ENCODE measurements at regions not wholly inside any gene's neighbourhood (a gene's known extent, or its start where the extent isn't known, plus 50 kb on each side); places are given as distances from the start of the nearest gene placed in this dataset.

DNA sequence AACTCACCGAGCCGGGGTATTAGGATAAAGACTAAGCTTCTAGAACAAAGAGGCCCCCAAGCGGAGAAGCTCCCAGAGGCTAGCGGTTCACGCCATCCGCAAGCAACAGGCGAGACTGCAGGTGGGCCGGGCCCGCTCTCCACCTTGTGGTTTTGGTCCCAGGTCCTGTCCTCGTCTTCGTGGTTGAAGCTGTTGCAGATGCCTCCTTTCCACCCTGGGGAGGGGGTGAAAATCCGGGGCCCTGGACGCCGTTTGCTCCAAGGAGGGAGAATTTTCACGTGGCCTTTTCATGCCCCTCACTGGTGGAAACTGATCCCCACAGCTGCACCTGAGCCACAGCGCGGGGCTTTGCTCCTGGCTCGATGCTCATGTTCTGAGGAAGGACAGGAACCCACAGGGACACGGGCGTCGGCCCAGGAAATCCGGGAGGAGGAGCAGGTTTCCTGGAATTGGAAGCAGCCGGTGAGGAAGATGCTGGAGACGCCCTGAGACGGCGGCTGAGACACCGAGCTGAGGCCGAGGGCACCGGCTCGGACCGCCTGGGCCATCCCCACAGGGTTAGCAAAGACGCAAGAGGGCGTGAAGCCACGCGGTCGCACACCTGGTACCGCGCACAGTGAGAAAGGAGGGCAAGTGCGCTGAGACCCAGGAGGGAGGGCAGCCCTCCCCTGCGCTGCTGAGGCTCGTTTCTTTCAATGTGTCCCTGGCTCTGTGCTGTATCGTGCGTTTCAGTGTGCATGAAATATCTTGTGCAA is 54.7 kb upstream of the SALL3 start:
- Histone ChIP-seq H3K36me3 (ENCODE audit: low read depth, missing control alignments) (no peaks in the 10 kb centered on the region), H3K27ac (no peak overlapping the region), H3K9me3 (no peaks in the 10 kb centered on the region), H3K27me3 (no peaks in the 10 kb centered on the region), H3K4me3 (peak overlapping the region in 1 of 2 donors; percentile 30), H3K4me1 (no peaks in the 10 kb centered on the region)
- intact Hi-C loops (cut with DNase I; ENCODE audit: low total_unique reads): no loop called here
- 72 to 76% methylated on average over 34 to 43 of the region's 43 CpGs for WGBS, 2 donors
- no peak for DNase-seq
- TF ChIP-seq, protein P1, sequence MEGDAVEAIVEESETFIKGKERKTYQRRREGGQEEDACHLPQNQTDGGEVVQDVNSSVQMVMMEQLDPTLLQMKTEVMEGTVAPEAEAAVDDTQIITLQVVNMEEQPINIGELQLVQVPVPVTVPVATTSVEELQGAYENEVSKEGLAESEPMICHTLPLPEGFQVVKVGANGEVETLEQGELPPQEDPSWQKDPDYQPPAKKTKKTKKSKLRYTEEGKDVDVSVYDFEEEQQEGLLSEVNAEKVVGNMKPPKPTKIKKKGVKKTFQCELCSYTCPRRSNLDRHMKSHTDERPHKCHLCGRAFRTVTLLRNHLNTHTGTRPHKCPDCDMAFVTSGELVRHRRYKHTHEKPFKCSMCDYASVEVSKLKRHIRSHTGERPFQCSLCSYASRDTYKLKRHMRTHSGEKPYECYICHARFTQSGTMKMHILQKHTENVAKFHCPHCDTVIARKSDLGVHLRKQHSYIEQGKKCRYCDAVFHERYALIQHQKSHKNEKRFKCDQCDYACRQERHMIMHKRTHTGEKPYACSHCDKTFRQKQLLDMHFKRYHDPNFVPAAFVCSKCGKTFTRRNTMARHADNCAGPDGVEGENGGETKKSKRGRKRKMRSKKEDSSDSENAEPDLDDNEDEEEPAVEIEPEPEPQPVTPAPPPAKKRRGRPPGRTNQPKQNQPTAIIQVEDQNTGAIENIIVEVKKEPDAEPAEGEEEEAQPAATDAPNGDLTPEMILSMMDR (IDR thresholded peaks at IDR 0.05): no peak
- no peak for TF ChIP-seq POLR2A (IDR thresholded peaks at IDR 0.05)

DNA sequence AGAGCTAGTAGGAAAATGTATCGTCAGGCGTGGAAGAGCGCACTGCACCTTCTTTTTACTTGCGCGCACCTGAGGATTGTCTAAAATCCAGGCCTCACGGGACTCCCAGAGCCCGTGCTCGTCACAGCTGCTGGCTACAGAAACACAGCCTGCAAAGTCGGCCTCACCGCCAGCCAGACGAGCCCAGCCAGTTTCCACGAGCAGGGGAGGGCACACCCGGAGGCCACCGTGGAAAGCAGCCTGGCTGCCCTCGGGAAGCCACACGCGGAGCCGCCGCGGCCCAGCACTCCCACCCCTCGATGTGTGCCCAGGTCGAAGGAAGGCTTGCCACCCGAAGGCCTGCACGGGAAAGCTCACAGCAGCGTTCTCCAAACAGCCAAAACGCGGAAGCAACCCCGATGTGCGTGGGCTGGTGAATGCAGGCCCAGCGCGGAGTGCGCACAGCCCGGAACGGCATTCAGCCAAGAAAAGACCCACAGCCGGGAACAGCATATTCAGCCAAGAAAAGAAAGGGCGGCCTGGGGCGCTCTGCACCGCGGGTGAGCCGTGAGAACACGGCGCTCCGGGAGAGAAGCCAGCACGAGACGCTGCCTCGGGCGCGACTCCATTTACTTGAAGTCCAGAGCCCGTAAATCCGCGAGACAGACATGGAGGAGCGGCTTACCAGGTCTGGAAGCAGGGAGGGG is 53.9 kb upstream of the SALL3 start:
- H3K4me1 ChIP-seq: no peaks in the 10 kb centered on the region
- no peaks in the 10 kb centered on the region for H3K27me3 ChIP-seq
- H3K9me3 ChIP-seq: no peaks in the 10 kb centered on the region
- TF ChIP-seq, protein P1 (IDR thresholded peaks at IDR 0.05): no peak
- TF ChIP-seq POLR2A (IDR thresholded peaks at IDR 0.05): no peak
- no peak overlapping the region for H3K27ac ChIP-seq
- peak overlapping the region; percentile 15 to 30 for H3K4me3 ChIP-seq
- DNase-seq: no peak
- 55 to 75% methylated on average over 22 to 52 of the region's 52 CpGs for WGBS, 2 donors
- intact Hi-C loops (cut with DNase I; ENCODE audit: low total_unique reads): no loop called here
- no peaks in the 10 kb centered on the region for H3K36me3 ChIP-seq (ENCODE audit: low read depth, missing control alignments)

DNA sequence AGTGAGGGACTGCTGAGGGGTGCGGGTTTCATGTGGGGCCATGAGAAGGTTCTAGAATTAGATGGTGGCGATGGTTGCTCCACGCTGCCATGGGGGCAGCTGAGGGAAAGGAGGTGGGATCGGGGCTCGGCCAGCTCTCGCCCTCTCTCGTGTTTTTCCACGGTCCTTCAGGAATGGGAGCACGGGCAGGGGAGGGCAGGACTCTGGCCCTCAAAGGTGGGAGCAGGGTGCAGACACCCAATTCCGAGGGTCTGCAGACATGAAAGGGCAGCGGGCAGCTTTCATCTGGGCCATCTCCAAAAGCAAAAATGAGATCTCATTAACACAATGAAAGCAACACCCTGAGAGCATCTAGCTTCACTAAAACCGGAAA is 53.4 kb upstream of the SALL3 start:
- WGBS, 2 donors: 64 to 74% methylated on average over 8 to 12 of the region's 12 CpGs
- no peak for DNase-seq
- intact Hi-C loops (cut with DNase I; ENCODE audit: low total_unique reads): no loop called here

DNA sequence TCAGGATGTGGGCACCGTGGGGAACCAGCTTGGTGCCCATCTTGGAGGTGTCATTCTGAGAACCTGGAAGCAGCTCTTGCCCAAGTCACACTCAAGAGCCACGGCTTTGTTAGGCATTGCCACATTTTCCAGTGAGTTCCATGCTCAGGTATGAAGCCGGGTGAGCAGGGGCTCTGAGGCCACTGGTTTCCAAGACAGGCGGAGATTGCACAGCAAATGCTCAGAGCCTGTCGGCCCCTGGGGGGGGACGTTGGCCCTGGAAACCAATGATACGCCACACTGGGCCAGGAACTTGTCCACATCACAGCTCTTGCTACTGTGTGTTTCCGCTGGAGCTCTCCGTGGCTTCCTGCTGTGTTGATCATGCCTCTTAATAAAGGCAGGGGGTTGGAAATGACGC is 52.5 kb upstream of the SALL3 start:
- Histone ChIP-seq H3K4me3 (no peak overlapping the region), H3K27me3 (no peaks in the 10 kb centered on the region), H3K27ac (no peak overlapping the region), H3K4me1 (no peaks in the 10 kb centered on the region), H3K36me3 (ENCODE audit: low read depth, missing control alignments) (no peaks in the 10 kb centered on the region), H3K9me3 (no peaks in the 10 kb centered on the region)
- TF ChIP-seq, protein P1 (IDR thresholded peaks at IDR 0.05): no peak
- TF ChIP-seq POLR2A (IDR thresholded peaks at IDR 0.05): no peak
- intact Hi-C loops (cut with DNase I; ENCODE audit: low total_unique reads): no loop called here
- 56 to 75% methylated on average over 5 to 10 of the region's 10 CpGs for WGBS, 2 donors
- no peak for DNase-seq

More for the DNA sequence above, 53.4 kb upstream of the SALL3 start:
- Histone ChIP-seq H3K27me3 (no peaks in the 10 kb centered on the region), H3K4me3 (peak overlapping the region; percentile 15 to 30), H3K36me3 (ENCODE audit: low read depth, missing control alignments) (no peaks in the 10 kb centered on the region), H3K9me3 (no peaks in the 10 kb centered on the region), H3K4me1 (no peaks in the 10 kb centered on the region), H3K27ac (no peak overlapping the region)
- TF ChIP-seq, protein P1 (IDR thresholded peaks at IDR 0.05): no peak
- no peak for TF ChIP-seq POLR2A (IDR thresholded peaks at IDR 0.05)
